Neural progenitor cell (in vitro differentiated cells): ENCODE measurements at regions not wholly inside any gene's neighbourhood (a gene's known extent, or its start where the extent isn't known, plus 50 kb on each side); places are given as distances from the start of the nearest gene placed in this dataset.

Experiments used
- EZH2phosphoT487 ChIP-seq: fragments of 200-600 bp; sonication (generic); IDR thresholded peaks from 2 replicates; pipeline ENCODE4 v1.6.1; 2017; ENCODE audit warnings: antibody characterized with exemption
- TF ChIP-seq, protein P1 (sequence below): fragments of 200-600 bp; sonication (generic); IDR thresholded peaks from 2 replicates; pipeline ENCODE4 v1.5.1; 2017; ENCODE audit warnings: antibody characterized with exemption, mild to moderate bottlenecking

DNA sequence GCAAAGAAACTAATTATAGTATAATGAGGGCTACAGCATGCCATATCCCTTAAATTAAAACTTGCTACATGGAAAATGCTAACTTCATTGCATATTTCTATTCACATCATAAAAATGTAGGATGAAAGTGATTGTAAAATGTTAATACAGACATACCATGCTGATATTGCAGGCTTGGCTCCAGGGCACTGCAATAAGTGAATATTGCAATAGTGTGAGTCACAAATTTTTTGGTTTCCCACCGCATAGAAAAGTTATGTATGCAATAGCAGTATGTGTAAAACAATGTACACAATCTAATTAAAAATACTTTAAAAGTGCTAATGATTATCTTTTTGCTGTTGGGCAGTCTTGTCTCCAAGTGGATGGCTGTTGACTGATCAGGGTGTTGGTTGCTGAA is 162.1 kb downstream of the CD8B2 start:
- TF ChIP-seq, protein P1, sequence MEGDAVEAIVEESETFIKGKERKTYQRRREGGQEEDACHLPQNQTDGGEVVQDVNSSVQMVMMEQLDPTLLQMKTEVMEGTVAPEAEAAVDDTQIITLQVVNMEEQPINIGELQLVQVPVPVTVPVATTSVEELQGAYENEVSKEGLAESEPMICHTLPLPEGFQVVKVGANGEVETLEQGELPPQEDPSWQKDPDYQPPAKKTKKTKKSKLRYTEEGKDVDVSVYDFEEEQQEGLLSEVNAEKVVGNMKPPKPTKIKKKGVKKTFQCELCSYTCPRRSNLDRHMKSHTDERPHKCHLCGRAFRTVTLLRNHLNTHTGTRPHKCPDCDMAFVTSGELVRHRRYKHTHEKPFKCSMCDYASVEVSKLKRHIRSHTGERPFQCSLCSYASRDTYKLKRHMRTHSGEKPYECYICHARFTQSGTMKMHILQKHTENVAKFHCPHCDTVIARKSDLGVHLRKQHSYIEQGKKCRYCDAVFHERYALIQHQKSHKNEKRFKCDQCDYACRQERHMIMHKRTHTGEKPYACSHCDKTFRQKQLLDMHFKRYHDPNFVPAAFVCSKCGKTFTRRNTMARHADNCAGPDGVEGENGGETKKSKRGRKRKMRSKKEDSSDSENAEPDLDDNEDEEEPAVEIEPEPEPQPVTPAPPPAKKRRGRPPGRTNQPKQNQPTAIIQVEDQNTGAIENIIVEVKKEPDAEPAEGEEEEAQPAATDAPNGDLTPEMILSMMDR, result no peak
- no peak for TF ChIP-seq EZH2phosphoT487
